ENCODE measurements at regions not wholly inside any gene's neighbourhood (a gene's known extent, or its start where the extent isn't known, plus 50 kb on each side); places are given as distances from the start of the nearest gene placed in this dataset.

DNA sequence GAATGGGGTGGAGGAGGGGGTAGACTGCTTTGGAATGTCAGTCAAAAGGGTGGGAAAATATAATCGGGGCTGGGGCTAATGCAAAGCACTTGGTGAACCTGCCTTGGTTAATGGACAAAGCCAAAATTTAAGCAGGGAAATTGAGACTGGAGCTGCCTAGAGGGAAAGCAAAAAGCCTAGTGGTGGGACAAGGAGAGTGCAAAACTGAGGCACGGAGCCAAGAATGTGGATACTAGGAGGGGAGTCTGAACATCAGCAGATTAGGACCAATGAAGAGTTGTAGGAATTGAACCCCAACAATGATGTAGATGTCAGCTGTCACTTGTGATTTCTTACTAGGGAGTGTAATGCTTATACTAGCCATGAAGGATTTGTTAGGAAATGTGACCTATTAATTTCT lies 195.9 kb downstream of the MDFIC start:
- no peaks in the 10 kb centered on the region for H3K27me3 ChIP-seq (ENCODE audit: control insufficient read depth, low read length)
- no peaks in the 10 kb centered on the region for H3K79me2 ChIP-seq (ENCODE audit: control insufficient read depth, low read length)
- no peak overlapping the region for H3K4me3 ChIP-seq (ENCODE audit: low read length)
- H3K9me3 ChIP-seq (ENCODE audit: control insufficient read depth, insufficient read depth, low read length), result no peaks in the 10 kb centered on the region
- H3K9me2 ChIP-seq (replicated peaks; ENCODE audit: control insufficient read depth, low read length), result no peaks in the 10 kb centered on the region
- no peak overlapping the region for H3K27ac ChIP-seq (ENCODE audit: low read depth, low read length)
- no peak for TF ChIP-seq EZH2phosphoT487 (IDR thresholded peaks at IDR 0.05; ENCODE audit: borderline replicate concordance, low read length)
- TF ChIP-seq, protein P1, sequence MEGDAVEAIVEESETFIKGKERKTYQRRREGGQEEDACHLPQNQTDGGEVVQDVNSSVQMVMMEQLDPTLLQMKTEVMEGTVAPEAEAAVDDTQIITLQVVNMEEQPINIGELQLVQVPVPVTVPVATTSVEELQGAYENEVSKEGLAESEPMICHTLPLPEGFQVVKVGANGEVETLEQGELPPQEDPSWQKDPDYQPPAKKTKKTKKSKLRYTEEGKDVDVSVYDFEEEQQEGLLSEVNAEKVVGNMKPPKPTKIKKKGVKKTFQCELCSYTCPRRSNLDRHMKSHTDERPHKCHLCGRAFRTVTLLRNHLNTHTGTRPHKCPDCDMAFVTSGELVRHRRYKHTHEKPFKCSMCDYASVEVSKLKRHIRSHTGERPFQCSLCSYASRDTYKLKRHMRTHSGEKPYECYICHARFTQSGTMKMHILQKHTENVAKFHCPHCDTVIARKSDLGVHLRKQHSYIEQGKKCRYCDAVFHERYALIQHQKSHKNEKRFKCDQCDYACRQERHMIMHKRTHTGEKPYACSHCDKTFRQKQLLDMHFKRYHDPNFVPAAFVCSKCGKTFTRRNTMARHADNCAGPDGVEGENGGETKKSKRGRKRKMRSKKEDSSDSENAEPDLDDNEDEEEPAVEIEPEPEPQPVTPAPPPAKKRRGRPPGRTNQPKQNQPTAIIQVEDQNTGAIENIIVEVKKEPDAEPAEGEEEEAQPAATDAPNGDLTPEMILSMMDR (IDR thresholded peaks at IDR 0.05; ENCODE audit: low read depth, low read length, poor library complexity, severe bottlenecking), result no peak
- H4K20me1 ChIP-seq (ENCODE audit: control insufficient read depth, insufficient read depth, low read depth, low read length), result no peaks in the 10 kb centered on the region
- no peaks in the 10 kb centered on the region for H3F3A ChIP-seq (ENCODE audit: control insufficient read depth, insufficient read depth)
- H3K4me2 ChIP-seq (ENCODE audit: low read length), result no peak overlapping the region
- no peaks in the 10 kb centered on the region for H3K36me3 ChIP-seq (ENCODE audit: control insufficient read depth, low read length)
- H3K4me1 ChIP-seq (ENCODE audit: control insufficient read depth, low read length), result no peaks in the 10 kb centered on the region

DNA sequence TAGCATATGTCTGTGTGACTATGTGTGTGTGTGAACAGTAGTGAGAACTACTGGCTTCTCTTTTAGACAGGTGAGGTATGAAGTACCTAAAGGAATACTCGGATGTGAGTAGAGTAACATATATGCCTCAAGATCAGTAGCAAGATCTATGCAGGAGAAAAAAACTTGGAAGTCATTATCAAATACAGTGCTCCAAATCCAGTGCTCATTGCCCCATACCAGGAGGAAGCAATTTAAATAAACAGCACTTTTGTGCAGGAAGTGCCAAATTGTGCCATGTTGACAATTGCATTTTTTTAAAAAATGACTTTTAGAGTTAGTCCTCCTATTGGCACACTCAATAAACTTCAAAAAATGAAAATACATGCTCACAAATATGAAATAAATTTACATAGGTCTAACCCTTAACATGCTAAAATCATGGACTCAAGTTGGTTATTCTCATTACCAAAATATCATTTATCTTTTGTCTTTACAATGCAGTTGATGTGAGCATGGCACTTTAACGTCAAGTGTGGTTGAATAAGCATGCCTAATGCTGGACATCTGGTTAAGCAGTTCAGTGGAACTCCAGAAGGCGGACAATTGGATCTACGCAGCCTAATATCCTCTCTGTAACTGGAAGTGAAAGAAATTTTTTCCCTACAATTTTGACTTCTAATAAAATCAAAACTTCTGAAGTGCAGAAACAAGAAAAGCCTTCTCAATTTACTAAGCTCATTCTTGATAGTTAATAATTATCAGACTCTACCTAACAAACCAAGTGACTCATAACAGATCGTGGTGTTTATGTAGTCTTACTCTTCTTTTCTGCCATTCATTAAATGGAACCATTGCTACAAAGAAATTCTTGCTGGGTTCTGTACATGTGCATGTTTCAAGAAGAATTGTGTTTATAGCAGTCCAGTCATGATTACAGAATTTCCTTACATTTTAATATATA lies 195.2 kb downstream of the MDFIC start:
- H4K20me1 ChIP-seq (ENCODE audit: control insufficient read depth, insufficient read depth, low read depth, low read length), result no peaks in the 10 kb centered on the region
- no peak overlapping the region for H3K4me3 ChIP-seq (ENCODE audit: low read length)
- H3K79me2 ChIP-seq (ENCODE audit: control insufficient read depth, low read length), result no peaks in the 10 kb centered on the region
- no peak for TF ChIP-seq EZH2phosphoT487 (IDR thresholded peaks at IDR 0.05; ENCODE audit: borderline replicate concordance, low read length)
- TF ChIP-seq, protein P1 (IDR thresholded peaks at IDR 0.05; ENCODE audit: low read depth, low read length, poor library complexity, severe bottlenecking), result no peak
- no peaks in the 10 kb centered on the region for H3K27me3 ChIP-seq (ENCODE audit: control insufficient read depth, low read length)
- no peaks in the 10 kb centered on the region for H3K9me3 ChIP-seq (ENCODE audit: control insufficient read depth, insufficient read depth, low read length)
- H3K36me3 ChIP-seq (ENCODE audit: control insufficient read depth, low read length), result no peaks in the 10 kb centered on the region
- no peak overlapping the region for H3K4me2 ChIP-seq (ENCODE audit: low read length)
- no peaks in the 10 kb centered on the region for H3F3A ChIP-seq (ENCODE audit: control insufficient read depth, insufficient read depth)
- no peak overlapping the region for H3K27ac ChIP-seq (ENCODE audit: low read depth, low read length)
- H3K9me2 ChIP-seq (replicated peaks; ENCODE audit: control insufficient read depth, low read length), result no peaks in the 10 kb centered on the region
- no peaks in the 10 kb centered on the region for H3K4me1 ChIP-seq (ENCODE audit: control insufficient read depth, low read length)

DNA sequence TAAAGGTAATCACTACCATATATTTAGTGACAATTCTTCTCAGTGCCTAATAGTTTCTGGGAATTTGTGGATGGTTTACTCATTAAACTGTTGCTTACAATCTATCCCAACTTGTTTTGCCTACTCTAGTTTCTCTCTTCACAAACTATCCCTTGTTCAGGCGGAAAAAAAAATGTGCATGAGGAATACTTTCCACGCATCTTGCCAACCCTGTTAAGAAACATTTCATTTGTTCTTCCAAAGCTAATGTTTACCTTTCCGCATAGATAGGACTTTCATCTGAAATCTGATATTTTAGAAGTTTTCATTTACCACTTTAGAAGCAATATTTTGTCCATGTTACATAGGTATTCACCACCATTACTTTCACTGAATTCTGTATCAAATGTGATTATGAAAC lies 191.9 kb downstream of the MDFIC start:
- TF ChIP-seq EZH2phosphoT487 (IDR thresholded peaks at IDR 0.05; ENCODE audit: borderline replicate concordance, low read length), result no peak
- TF ChIP-seq, protein P1 (IDR thresholded peaks at IDR 0.05; ENCODE audit: low read depth, low read length, poor library complexity, severe bottlenecking), result no peak
- Histone ChIP-seq H3K4me1 (ENCODE audit: control insufficient read depth, low read length) (no peaks in the 10 kb centered on the region), H3K9me2 (replicated peaks; ENCODE audit: control insufficient read depth, low read length) (no peaks in the 10 kb centered on the region), H3K36me3 (ENCODE audit: control insufficient read depth, low read length) (no peaks in the 10 kb centered on the region), H3K9me3 (ENCODE audit: control insufficient read depth, insufficient read depth, low read length) (no peaks in the 10 kb centered on the region), H3F3A (ENCODE audit: control insufficient read depth, insufficient read depth) (no peaks in the 10 kb centered on the region), H3K4me2 (ENCODE audit: low read length) (no peak overlapping the region), H3K4me3 (ENCODE audit: low read length) (no peak overlapping the region), H3K79me2 (ENCODE audit: control insufficient read depth, low read length) (no peaks in the 10 kb centered on the region), H4K20me1 (ENCODE audit: control insufficient read depth, insufficient read depth, low read depth, low read length) (no peaks in the 10 kb centered on the region), H3K27me3 (ENCODE audit: control insufficient read depth, low read length) (no peaks in the 10 kb centered on the region), H3K27ac (ENCODE audit: low read depth, low read length) (no peak overlapping the region)
